NCI-H1105 treated with DMSO at 0.1 percent for 48 hours (cell line): ENCODE measurements at regions not wholly inside any gene's neighbourhood (a gene's known extent, or its start where the extent isn't known, plus 50 kb on each side); places are given as distances from the start of the nearest gene placed in this dataset.
"Not testable (repeated sequence)": the region's sequence is repeated elsewhere in the genome, so short reads cannot be mapped to it uniquely, and the experiment has no call there.

ENCODE experiments used
- DNase-seq: peaks from one replicate; lab custom pipeline; 2025; lab: John Stamatoyannopoulos, UW

DNA sequence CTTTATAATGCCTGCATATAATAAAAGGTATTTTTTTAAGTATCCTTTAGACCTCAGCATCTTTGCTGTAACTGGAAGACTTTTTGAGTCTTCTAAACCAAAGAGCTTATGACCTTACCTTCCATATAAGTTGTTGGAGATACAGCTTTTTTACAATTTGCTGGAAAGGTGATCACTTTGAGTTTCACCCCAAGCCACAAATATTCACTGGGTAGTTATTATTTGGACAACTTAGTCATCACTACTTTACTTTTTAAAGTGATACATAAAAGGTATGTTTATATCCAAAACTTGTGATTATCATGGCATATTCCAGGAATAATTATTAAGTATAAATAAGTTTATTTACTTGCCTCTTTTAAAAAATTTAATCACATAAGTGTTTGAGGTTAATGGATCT is 246.7 kb upstream of the NRIP1 start:
- DNase-seq = no peak

DNA sequence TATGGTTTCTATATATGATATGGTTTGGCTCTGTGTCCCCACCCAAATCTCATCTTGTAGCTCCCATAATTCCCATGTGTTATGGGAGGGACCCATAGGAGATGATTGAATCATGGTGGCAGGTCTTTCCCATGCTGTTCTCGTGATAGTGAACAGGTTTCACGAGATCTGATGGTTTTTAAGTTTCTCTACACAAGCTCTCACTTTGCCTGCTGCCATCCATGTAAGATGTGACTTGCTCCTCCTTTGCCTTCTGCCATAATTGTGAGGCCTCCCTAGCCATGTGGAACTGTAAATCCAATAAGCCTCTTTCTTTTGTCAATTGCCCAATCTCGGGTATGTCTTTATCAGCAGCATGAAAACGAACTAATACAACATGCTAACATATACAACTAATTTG is 252.2 kb upstream of the NRIP1 start:
- DNase-seq = not testable (repeated sequence)

DNA sequence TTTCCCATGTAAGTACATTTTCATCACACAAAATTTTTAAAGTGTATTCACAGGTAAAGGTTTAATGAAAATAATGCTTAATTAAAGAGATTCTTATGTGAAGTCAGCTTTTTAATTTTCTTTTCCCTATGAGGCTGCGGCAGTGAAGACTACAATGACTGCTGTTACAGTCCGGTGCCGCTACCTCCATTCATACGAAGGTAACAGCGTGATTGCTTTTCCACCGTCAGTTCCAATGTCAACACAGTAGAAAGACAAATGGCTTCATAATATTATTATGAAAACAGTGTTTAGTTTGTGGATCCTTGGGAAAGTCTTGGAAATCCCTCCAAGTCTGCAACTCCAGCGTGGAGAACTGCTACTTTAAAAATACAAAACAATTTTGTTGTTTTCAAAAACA is 254.9 kb upstream of the NRIP1 start:
- no peak for DNase-seq

DNA sequence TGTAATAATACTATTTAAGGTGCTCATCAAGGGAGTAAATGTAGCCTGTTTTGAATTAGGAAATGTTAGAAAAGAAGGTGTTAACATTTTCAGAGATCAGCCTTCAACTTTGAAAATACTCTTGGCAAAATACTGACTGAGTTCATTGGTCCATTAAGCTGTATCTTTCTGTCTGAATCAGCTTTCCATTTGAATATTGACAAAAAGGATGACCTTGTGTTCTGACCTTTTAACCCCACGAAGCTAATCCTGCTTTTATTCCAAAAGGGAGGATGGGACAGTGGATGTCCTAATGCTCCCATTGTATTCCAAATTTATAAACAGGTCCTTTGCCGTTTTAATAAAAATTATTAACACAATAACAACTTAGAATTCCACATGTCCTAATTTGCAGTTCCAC is 259.7 kb upstream of the NRIP1 start:
- DNase-seq = no peak

DNA sequence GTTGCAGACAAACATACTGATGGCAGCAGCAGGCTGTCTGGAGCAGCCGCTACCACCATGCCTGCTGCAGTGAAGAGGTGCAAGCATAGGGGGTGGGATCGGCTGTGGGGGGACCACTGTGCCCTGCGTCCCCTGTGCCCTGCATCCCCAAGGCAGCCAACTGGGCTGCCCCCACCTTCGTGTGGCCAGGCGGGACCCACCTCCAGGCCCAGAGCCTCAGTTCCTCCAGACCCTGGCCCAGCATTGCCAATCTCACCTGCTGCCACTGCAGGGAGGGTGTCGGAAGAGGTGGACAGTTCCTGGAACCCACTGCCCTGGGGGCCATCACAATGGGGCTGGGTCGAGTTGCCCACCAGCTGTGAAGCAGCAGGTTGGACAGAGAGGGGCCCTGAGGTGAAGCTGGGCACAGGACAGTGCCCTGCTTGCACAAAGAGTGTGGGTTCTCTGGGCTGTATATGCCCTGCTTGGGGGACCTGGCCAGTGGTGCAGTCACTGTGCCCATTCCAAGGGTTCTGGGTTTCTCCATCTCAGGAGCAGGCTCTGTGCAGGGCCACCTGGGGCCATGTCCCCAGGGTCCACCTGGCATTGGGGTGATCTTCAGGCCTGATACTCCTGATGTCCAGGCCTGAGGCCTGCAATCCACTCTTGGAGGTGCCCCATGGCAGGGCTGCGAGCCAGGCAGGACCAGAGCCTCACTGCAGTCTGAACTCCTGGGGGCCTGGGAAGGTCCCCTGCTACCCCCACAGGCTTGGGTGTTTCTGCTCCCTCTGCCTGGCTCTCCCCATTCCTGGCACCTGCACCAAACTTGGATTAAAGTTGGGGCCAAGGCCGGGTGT is 261.4 kb upstream of the NRIP1 start:
- no peak for DNase-seq

DNA sequence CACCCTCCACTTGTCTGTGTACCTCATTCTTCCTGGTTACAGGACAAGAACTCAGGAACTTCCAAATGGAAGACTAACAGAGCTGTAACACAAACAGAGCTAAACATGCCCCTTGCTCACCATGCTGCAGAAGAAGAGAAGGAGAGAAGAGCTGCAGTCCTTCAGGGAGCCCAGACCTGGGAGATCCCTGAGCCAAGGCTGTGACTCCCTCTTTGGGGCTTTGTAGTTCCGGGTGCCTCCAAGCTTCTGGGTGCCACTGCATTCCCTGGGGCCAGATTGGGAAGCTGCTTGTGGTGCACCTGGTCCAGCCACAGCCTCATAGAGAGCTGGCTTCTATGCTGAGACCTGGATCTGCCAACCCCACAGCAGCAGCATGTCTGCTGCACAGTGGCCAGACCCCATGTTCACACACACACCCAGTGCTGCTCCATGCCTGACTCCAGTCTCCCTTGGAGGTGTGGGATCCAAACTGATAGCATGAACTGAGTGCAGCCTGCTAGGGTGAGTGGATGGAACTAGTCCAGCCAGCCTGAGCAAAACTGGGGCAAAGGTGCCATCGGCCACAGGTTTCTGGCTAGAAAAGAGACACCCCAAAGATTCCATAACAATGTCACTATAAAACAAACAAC is 263.0 kb upstream of the NRIP1 start:
- no peak for DNase-seq

DNA sequence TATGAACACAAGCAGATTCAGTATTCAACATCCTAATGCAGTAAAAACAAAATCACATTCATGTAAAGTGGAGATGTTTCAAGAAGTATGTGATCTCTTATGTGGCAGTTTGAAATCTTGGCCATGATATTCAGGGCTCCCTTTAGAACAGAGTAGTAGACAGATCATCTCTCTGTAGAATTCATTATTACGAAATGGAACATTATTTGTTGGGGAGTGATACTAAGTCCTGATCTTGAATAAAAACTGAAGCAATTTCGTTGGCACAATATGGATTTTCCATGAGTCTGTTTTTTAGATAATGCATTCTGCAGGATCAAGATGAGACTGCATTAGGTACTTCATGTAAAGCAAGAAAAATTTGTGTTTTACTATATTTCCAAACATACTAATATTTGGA is 264.4 kb upstream of the NRIP1 start:
- DNase-seq = no peak

DNA sequence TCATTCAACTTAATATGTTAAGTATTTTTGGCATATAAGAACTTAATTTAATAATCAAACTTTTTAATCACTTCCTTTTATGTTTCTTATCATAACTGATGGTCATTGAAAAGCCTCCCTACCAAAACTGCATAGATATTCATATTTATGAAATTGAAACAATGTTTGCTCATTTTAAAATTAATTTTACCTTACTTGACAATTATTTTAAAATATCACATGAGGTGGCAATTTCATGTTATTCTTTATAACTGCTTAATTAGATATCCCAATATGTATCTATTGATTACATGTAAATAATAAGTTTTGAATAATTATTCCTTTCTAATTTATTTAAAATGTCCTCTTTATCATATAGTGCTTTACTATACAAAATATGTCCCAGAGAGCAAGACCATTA is 266.1 kb upstream of the NRIP1 start:
- no peak for DNase-seq

DNA sequence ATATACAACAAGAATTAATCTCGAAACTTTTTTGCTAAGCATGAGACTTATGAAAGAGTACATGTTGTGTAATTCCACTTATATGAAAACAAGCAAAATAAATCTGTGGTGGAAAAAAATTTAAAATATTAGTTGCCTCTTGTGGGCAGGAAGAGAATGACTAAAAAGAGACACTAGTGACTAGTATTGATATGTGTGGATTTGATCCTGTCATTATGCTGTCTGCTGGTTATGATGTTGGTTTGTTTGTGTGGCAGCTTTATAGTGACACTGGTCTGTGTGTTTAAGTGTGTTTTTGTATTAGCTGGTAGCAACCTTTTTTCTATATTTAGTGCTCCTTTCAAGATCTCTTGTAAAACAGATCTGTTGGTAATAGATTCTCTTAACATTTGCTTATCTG is 267.8 kb upstream of the NRIP1 start:
- no peak for DNase-seq

DNA sequence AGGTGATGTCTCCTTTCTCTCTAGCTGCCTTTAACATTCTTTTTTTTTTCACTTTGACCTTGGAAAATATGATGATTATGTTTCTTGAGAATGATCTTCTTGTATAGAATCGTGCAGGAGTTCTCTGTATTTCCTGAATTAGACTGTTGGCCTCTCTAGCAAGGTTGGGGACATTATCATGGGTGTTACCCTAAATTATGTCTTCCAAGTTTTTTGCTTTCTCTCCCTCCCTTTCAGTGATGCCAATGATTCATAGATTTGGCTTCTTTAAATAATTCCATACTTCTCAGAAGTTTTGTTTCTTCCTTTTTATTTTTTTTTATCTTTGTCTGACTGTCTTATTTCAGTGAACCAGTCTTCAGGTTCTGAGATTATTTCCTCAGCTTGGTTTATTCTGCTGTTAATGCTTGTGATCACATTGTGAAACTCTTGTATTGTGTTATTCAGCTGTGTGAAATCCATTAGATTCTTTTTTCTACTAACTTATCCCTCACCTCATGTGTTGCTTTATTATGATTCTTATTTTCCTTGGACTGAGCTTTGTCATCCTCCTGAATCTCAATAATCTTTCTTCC is 268.4 kb upstream of the NRIP1 start:
- no peak for DNase-seq

DNA sequence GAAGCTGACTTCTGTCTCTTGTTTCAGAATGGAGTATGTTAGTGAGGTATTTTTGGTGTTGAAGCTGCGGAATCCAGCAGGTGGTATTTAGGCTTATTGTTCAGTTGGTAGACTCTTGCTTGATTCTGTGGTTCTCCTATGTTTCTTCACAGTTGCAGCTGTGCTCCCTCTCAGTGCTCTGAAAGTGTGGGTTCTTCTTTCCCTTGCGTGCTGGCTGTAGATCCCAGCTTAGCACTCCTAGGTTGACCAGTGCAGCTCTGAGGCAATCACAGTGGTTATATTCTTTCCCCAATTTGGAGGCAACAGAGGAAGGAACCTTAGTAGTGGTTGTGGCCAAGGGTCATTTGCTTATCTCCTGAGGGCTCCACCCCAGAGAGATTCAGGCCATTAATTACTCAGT is 269.2 kb upstream of the NRIP1 start:
- no peak for DNase-seq

DNA sequence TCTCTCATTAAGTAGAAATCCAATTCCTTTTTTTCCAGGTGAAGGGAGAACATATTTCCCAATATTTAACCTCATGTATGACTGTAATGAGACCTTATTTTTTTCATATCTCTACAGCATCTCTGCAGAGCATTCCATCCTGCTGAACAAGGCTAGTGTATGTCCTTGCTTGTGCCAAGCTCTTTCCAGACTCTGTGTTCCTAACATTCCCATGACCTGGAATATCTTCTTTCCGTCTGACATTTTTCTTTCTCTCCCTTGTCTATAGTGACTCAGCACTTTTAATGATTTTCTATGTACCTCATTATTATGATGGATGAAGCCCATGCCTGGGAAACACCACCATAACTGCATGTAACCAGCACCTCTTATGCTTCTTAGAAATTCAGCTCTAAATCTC is 278.3 kb upstream of the NRIP1 start:
- no peak for DNase-seq

DNA sequence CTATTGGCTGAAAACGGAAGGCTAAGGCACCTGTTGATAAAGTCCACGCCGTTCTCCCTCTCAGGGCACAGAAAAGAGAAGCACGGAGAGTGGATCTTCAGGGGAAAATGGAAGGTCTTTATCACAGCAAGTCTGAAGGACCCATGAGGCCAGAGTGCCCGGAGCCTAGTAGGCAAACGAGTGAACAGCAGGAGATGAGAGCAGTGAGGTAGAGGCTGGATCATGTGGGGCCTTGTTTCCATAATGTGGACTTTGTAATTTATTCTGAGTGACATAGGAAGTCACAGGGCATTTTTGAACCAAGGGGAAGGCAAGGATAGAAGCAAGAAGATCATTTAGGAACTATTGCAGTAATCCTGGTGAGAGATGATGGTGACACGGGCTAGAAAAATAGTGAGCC is 287.2 kb upstream of the NRIP1 start:
- no peak for DNase-seq

DNA sequence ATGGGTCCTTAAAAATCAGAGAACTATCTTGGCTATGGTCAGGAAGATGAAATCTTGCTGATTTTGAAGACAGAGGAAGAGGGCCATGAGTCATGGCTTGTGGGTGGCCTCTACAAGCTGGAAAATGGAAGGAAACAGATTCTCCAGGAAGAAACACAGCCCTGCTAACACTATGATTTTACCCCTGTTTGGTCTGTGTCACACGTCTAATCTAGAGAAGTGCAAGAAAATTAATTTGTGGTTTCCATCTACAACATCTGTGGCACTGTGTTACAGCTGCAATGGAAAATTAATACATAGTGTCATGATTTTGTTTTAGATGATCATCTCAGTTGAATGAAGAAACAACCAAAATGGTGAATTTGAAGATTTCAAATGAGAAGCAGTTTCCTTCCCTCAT is 288.7 kb upstream of the NRIP1 start:
- DNase-seq = no peak

DNA sequence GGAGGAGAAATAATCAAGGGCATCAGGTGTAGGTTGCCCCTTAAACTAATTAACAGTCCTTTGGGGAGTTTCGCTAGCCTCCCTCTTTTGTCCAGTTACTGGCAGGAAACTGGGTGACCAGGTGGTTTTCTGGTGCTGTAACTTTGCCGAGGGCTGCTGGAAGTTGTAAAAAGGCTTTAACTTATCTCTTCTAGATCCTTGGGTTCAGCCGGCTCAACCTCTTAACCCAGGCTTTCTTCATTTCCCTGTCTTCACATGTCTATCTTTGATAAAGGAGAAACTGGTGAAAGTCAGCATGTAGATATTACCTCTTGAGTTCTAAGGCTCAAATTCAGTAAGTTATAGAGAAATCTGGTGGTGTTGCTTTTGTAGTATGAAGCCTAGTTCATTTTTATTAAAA is 289.7 kb upstream of the NRIP1 start:
- DNase-seq = no peak

DNA sequence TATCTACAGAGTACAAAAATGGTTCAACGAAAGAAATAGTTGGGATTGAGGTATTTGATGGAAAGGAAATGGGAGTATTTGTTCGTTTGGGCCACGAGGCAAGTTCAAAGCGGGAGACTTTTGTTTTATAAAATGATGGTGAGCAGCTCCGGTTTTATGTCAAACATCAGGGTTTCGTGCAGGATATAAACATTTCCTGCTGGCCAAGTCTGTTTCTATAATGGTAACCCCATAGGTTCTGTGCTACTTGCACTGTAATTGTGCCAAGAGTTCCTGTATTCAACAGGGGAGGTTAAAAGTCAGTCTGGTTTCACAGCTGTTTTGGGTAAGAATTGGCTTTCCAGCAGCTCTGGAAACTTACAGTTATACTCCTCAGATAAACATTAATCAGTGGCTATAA is 290.3 kb upstream of the NRIP1 start:
- DNase-seq = no peak

DNA sequence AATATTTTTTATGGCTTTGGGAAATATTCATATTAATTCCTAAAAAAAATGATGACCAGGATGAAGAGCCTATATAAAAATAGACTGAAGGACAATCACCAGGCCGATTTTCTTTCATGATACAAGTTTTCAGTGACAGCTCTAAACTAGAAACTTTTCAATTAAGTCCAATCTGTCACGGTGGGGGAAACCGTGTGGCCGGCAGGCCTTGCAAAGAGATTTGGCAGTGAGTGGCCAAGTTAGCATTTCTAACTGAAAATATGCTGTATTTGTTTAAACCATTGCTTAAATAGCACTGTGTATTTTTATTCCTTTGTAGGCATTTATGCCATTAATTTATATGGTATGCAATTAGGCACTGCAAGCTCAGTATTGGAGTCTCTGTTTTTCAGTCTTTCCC is 294.5 kb upstream of the NRIP1 start:
- DNase-seq = no peak

DNA sequence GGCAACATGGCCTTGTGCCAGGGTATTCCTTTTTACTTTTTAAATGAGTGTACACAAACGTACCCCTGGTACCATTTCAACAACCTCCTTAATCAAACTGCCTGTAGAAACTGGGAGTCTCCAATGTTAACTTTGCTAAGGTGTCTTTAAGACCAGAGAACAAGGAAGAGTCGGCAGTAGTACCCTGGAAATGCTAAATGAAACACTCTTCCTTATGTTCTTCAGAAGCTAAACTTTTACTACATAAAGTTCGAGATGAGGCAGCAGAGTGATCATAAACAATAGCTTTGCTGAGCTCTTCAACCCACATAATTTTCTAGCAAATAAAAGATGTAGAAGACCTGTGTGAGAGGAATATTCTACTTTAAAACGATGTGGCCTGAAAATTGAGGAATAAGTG is 297.7 kb upstream of the NRIP1 start:
- DNase-seq = no peak

DNA sequence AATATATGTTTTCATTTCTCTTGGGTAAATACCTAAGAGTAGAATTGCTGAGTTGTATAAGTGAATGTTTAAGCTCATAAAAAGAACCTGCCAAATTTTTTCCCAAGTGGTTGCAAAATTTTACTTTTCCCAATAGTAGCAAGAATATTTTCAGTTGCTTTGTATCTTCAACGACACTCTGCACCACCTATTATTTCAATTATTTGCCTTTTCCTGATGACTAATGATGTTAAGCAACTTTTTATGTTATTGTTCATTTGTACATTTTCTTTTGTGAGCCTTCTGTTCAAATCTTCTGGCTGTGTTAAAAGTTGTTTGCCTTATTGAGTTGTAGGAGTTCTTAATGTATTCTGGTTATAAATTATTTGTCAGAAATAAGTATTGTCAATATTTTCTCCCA is 299.1 kb upstream of the NRIP1 start:
- DNase-seq = no peak

DNA sequence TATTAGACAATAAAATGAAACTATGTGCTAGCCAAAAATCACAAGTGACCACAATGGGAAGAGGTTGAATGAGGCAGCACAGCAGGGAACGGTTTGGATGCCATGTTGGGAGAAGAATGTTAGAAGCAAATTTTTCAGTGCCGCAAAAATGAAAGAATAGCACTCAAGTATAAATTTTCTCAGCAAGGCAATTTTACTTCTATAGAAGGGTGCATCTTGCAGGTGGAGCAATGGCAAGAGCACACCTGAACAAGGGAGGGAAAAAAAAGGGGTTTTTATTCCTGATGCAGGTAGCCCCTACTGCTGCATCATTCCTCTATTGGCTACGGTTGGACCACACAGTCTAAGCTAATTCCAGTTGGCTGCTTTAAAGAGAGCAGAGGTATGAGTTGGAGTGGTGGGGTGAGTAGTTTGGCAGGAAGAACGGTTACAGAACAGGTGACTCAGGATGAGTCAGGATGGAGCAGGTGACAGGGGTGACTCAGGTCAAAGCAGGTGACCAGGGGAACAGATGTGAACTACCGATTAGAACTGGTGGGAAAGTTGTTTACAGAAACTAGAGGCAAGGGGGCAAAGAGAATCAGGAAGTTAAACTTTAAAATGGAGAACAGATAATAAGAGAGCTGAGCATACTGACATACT is 301.1 kb upstream of the NRIP1 start:
- no peak for DNase-seq

DNA sequence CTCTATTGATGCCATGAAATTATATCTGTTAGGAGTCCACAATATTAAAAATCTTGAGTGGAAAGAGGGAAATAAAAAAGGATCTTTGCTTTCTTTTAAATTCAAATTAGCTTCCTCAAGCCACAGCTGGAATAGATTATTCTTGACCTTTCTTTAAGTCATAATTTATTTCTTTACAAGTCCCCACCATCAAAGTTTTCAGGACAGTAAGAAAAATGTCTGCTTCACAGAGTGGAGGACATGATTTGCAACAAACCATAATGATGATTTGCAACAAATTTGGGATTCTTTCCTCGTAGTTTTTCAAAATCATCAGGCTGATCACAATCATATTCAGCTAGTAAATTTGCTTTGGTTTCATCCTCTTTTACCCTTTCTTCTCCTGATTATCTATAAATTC is 301.8 kb upstream of the NRIP1 start:
- DNase-seq = no peak

DNA sequence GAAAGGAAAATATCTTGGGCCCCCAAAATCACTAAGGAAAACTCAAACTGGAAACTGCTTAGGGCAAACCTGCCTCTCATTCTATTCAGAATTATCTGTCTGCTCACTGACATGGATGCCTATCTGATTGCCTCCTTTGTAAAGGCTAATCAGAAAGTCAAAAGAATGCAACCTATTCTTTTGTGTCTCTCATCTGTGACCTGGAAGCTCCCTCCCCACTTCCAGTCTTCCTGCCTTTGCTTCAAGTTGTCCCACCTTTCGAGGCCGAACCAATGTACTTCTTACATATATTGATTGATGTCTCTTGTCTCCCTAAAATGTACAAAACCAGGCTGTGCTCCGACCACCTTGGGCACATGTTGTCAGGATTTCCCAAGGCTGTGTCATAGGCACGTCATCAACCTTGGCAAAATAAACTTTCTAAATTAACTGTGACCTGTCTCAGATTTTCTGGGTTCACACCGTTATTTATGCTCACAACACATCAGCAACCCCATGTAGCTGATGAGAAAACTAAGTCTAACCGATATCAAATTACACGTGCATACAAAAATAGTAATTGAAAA is 302.3 kb upstream of the NRIP1 start:
- DNase-seq = no peak

DNA sequence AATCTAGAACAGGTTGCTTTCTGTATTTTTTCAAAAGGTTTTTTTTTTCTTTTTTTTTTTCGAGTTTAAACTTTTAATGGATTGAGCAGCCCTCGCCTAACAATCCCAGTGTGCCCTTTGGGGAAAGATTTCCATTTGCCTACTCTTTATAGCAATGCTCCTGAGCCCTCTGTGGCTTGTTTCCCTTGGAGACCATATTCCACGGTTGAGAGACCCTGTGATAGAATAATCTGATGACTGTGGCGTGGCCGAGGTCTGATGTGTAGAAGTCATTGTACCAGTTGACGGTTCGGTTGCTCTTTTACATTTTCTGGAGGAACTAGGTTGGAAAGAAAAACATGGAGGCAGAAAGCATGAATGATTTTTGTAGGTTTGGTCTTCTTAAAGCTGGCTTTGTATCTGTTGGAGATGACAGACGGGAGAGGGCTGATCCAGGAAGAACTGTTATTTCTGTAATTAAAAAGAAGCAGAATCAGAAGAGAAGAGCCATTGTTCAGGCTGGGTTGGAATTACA is 305.7 kb upstream of the NRIP1 start:
- no peak for DNase-seq
